ENCODE measurements at regions not wholly inside any gene's neighbourhood (a gene's known extent, or its start where the extent isn't known, plus 50 kb on each side); places are given as distances from the start of the nearest gene placed in this dataset.

DNA sequence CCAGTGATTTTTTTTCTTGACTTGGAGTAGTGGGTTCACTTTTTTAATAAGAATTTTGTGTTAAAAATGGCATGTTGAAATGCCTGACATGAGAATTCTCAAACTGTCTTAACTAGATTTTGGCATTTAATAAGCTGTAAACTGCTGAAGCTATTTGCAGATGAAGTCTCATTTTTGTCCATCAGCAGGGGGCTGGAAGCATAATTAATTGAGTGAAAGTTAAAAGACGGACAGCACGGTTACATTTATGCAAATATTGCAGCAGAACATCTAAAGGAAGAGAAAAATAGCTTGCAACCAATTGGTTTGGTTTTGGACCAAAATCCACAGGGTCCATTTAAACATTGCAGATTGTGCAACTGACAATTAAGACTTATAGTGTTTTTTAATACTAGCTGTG, 837.3 kb upstream of the KLHL1 start:
- TF ChIP-seq, protein P1, sequence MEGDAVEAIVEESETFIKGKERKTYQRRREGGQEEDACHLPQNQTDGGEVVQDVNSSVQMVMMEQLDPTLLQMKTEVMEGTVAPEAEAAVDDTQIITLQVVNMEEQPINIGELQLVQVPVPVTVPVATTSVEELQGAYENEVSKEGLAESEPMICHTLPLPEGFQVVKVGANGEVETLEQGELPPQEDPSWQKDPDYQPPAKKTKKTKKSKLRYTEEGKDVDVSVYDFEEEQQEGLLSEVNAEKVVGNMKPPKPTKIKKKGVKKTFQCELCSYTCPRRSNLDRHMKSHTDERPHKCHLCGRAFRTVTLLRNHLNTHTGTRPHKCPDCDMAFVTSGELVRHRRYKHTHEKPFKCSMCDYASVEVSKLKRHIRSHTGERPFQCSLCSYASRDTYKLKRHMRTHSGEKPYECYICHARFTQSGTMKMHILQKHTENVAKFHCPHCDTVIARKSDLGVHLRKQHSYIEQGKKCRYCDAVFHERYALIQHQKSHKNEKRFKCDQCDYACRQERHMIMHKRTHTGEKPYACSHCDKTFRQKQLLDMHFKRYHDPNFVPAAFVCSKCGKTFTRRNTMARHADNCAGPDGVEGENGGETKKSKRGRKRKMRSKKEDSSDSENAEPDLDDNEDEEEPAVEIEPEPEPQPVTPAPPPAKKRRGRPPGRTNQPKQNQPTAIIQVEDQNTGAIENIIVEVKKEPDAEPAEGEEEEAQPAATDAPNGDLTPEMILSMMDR (IDR thresholded peaks at IDR 0.05) = no peak
- no peak for TF ChIP-seq POLR2AphosphoS5 (IDR thresholded peaks at IDR 0.05)
